Ascending aorta (tissue), 2 donors: ENCODE measurements at regions not wholly inside any gene's neighbourhood (a gene's known extent, or its start where the extent isn't known, plus 50 kb on each side); places are given as distances from the start of the nearest gene placed in this dataset.

ENCODE experiments used
- DNase-seq, 2 donors: peaks; one replicate each; pipeline ENCODE4 v3.0.0-alpha.2; 2019; ENCODE audit warnings: low spot score in 2 of 2
- H3K27ac ChIP-seq, 2 donors: fragments of 200-600 bp; sonication (generic); one replicate each; pipeline ENCODE4 v1.5.1; 2016 to 2017; ENCODE audit warnings: mild to moderate bottlenecking in 1 of 2
- H3K27me3 ChIP-seq: fragments of 200-600 bp; sonication (generic); one replicate; pipeline ENCODE4 v1.5.1; 2017
- H3K36me3 ChIP-seq, 2 donors: fragments of 200-600 bp; sonication (generic); one replicate each; pipeline ENCODE4 v1.5.1; 2016
- H3K4me1 ChIP-seq, 2 donors: fragments of 200-600 bp; sonication (generic); one replicate each; pipeline ENCODE4 v1.5.1; 2016 to 2017; ENCODE audit warnings: mild to moderate bottlenecking in 1 of 2
- H3K4me3 ChIP-seq, 2 donors: fragments of 200-600 bp; sonication (generic); one replicate each; pipeline ENCODE4 v1.5.1; 2016 to 2017; ENCODE audit warnings: mild to moderate bottlenecking in 1 of 2
- H3K9me3 ChIP-seq, 2 donors: fragments of 200-600 bp; sonication (generic); one replicate each; pipeline ENCODE4 v1.5.1; 2016
- intact Hi-C: fragments of 100-400 bp; cut with DNase I; formaldehyde crosslinking; loops from one replicate; pipeline ENCODE4 v1.15.1; 2023
- TF ChIP-seq, protein P1 (sequence below), 3 experiments: fragments of 200-600 bp in 2 of 3; fragments of 450-650 bp in 1 of 3; sonication (generic) in 2 of 3; IDR thresholded peaks; one replicate each; pipeline ENCODE4 v1.5.1; 2016 to 2019; ENCODE audit warnings: antibody characterized with exemption in 3 of 3, mild to moderate bottlenecking in 1 of 3, moderate library complexity in 1 of 3

DNA sequence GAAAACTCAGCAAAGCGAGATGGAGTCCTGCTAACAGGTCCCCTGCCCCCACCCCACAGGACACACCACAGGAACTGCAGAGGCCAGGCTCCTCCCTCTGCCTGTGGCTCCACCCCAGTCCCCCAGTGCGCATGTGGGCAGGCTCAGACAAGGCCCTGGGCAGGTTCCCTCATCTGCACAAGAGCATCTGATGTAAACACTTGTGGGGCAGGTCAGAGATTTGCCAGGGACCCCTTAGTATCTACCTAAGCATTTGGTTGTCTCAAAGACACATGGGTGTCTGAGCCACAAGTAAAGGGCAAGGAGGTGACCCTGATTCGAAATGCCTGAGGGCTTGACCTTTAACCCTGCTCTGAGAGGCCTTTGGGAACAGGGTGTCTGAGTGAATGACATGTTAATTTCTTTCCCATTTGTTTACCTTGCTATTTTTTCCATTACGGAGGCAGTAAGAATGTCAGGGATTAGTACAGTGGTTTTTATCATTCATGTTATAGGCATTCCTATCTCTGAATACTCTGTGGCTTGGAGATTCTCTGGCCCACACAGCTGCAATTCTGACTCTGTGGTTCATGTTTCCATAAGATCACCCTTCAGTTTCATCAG lies 85.3 kb downstream of the ZNF518B start:
- TF ChIP-seq, protein P1, sequence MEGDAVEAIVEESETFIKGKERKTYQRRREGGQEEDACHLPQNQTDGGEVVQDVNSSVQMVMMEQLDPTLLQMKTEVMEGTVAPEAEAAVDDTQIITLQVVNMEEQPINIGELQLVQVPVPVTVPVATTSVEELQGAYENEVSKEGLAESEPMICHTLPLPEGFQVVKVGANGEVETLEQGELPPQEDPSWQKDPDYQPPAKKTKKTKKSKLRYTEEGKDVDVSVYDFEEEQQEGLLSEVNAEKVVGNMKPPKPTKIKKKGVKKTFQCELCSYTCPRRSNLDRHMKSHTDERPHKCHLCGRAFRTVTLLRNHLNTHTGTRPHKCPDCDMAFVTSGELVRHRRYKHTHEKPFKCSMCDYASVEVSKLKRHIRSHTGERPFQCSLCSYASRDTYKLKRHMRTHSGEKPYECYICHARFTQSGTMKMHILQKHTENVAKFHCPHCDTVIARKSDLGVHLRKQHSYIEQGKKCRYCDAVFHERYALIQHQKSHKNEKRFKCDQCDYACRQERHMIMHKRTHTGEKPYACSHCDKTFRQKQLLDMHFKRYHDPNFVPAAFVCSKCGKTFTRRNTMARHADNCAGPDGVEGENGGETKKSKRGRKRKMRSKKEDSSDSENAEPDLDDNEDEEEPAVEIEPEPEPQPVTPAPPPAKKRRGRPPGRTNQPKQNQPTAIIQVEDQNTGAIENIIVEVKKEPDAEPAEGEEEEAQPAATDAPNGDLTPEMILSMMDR (IDR thresholded peaks at IDR 0.05), result no peak
- H3K36me3 ChIP-seq, result no peaks in the 10 kb centered on the region
- no peak overlapping the region for H3K4me3 ChIP-seq
- no peak for DNase-seq
- H3K9me3 ChIP-seq, result no peaks in the 10 kb centered on the region
- no peaks in the 10 kb centered on the region for H3K27me3 ChIP-seq
- H3K4me1 ChIP-seq, result no peaks in the 10 kb centered on the region
- no peak overlapping the region for H3K27ac ChIP-seq
- intact Hi-C loops, result no loop called here

DNA sequence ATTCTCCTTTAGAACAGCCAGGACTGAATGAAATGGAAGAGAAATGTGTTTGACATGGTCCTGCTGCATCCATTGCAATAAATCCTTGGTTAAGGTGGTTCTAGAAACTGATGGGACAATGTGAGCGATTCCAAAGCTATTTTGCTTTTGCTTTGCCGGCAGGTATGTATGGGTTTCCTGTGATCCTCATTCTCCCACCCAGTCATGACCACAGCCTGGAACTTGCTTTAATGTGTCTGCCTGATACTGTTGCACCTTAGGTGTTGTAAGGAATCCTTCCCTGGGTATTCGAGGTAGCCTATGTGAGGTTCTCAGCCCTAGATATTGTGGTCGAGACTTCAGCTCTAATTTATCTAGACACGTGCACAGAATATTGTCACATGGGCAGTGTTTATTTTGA lies 86.1 kb downstream of the ZNF518B start:
- Histone ChIP-seq H3K4me3 (no peak overlapping the region), H3K27me3 (no peaks in the 10 kb centered on the region), H3K36me3 (no peaks in the 10 kb centered on the region), H3K9me3 (no peaks in the 10 kb centered on the region), H3K4me1 (no peaks in the 10 kb centered on the region), H3K27ac (no peak overlapping the region)
- TF ChIP-seq, protein P1 (IDR thresholded peaks at IDR 0.05), result no peak
- intact Hi-C loops, result no loop called here
- no peak for DNase-seq

DNA sequence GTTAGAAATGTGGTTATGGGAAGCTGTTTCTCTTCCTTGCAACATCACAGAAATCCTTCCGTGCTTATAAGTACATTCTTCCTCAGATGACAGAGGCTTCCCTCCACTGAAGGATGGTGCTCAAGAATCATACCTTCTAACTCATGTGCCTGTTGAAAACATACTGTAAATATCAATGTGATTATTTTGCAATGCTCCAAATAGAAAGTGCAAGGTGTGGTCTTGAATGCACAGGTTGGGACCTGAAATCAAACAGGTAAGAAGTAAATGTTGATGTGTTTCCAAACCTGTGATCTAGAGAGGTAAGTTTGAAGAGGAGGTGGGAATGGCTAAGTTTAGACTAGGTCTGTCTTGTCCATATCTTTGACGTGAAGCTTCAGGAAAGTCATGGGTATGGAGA lies 87.7 kb downstream of the ZNF518B start:
- intact Hi-C loops, result no loop called here
- TF ChIP-seq, protein P1 (IDR thresholded peaks at IDR 0.05), result no peak

DNA sequence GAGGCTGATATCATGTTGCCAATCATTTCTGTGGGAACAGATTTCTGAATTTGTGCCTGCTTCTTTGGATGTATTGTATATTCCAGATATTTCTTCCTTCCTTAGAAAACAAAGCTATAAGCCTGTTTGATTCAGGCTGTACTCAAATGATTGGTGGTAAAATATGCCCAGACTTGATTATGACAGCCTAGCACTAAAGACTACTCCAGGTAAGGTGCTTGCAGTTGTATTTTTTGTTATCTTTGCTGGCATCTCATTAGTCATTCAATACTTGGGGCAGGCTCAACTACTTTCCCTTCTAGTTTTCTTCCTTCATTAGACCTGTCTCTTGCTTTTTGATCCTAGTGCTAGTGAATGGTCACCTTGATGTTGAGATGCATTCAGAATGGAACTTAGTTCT lies 90.6 kb downstream of the ZNF518B start:
- H3K36me3 ChIP-seq, result no peaks in the 10 kb centered on the region
- TF ChIP-seq, protein P1 (IDR thresholded peaks at IDR 0.05), result no peak
- intact Hi-C loops, result no loop called here

More for the DNA sequence above, 87.7 kb downstream of the ZNF518B start:
- Histone ChIP-seq H3K27me3 (no peaks in the 10 kb centered on the region), H3K9me3 (no peaks in the 10 kb centered on the region), H3K4me1 (no peaks in the 10 kb centered on the region), H3K36me3 (no peaks in the 10 kb centered on the region), H3K27ac (no peak overlapping the region), H3K4me3 (no peak overlapping the region)
- no peak for DNase-seq

DNA sequence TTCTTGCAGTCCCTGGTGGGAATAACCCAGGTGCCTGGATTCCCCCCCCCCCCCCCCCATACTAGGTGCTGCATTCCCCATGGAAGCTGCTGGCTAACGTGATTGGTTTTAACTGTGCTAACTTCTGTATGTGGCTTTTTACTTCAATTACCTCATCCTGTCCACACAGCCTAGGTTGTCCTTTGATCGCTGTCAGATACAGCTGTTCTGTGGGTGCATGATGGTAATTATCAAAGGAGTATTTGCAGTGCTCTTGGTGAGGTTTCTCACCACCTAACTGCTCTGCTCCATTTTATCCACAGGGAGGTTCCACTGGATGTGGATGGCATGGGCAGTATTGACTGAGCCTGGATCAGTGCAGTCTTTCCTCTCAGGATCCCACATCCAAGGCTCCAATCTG lies 93.0 kb downstream of the ZNF518B start:
- H3K9me3 ChIP-seq, result no peaks in the 10 kb centered on the region
- intact Hi-C loops, result no loop called here
- TF ChIP-seq, protein P1 (IDR thresholded peaks at IDR 0.05), result no peak
- H3K4me1 ChIP-seq, result no peaks in the 10 kb centered on the region
- H3K4me3 ChIP-seq, result no peak overlapping the region
- H3K36me3 ChIP-seq, result no peaks in the 10 kb centered on the region
- H3K27ac ChIP-seq, result no peak overlapping the region
- no peak for DNase-seq
- no peaks in the 10 kb centered on the region for H3K27me3 ChIP-seq

More for the DNA sequence above, 90.6 kb downstream of the ZNF518B start:
- Histone ChIP-seq H3K27me3 (no peaks in the 10 kb centered on the region), H3K9me3 (no peaks in the 10 kb centered on the region), H3K27ac (no peak overlapping the region), H3K4me3 (no peak overlapping the region), H3K4me1 (no peaks in the 10 kb centered on the region)
- DNase-seq, result no peak

DNA sequence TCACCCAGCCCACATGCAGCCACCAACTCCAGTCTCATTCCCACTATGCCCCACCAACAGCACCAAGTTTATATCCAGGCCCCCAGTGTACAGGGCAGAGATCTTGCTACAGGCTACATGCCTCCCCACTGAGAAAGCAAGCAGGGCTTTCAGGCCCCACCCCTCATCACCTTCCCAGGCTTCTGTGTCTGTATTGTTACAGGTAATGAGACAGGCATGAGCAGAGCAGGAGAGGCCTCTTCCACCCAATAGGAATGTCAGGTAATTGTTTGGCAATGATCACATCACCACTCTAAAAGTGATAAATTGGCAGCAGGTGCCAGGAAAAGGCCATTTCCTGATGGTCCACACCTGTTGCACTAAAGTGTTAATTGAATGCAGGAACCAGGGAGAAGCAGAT lies 102.5 kb downstream of the ZNF518B start:
- no peak for DNase-seq
- TF ChIP-seq, protein P1 (IDR thresholded peaks at IDR 0.05), result no peak

More for the DNA sequence above, 102.5 kb downstream of the ZNF518B start:
- no peaks in the 10 kb centered on the region for H3K4me1 ChIP-seq
- no peaks in the 10 kb centered on the region for H3K9me3 ChIP-seq
- H3K4me3 ChIP-seq, result no peak overlapping the region
- intact Hi-C loops, result no loop called here
- H3K36me3 ChIP-seq, result no peaks in the 10 kb centered on the region
- H3K27me3 ChIP-seq, result no peaks in the 10 kb centered on the region
- no peak overlapping the region for H3K27ac ChIP-seq
